ENCODE measurements at regions not wholly inside any gene's neighbourhood (a gene's known extent, or its start where the extent isn't known, plus 50 kb on each side); places are given as distances from the start of the nearest gene placed in this dataset.

- H2AFZ ChIP-seq (ENCODE audit: low read length): no peak overlapping the region
- H3K27ac ChIP-seq (replicated peaks; ENCODE audit: low read length): no peak overlapping the region
- no peak overlapping the region for H2AK5ac ChIP-seq (ENCODE audit: low read depth, low read length)
- H2BK15ac ChIP-seq (ENCODE audit: low read length): no peak overlapping the region
- no CpG with 5 or more reads among the region's 1 CpG for WGBS, 2 donors (ENCODE audit: extremely low coverage in 2 of 2, insufficient read length in 2 of 2, insufficient replicate concordance in 1 of 2)
- H3K4me2 ChIP-seq (ENCODE audit: insufficient read depth, low read length, poor library complexity, severe bottlenecking): no peak overlapping the region
- no peaks in the 10 kb centered on the region for H3K4me1 ChIP-seq (ENCODE audit: control insufficient read depth in 2 of 2, insufficient read depth in 1 of 2, low read depth in 1 of 2, low read length in 2 of 2)
- H2BK12ac ChIP-seq (ENCODE audit: low read length): no peak overlapping the region
- no peak overlapping the region for H2BK5ac ChIP-seq (ENCODE audit: low read length)
- H3K36me3 ChIP-seq (replicated peaks in 1 of 2; ENCODE audit: control insufficient read depth in 2 of 2, insufficient read depth in 2 of 2, low read length in 2 of 2): no peaks in the 10 kb centered on the region
- no peaks in the 10 kb centered on the region for H3K27me3 ChIP-seq (ENCODE audit: control insufficient read depth in 3 of 3, insufficient read depth in 3 of 3, low read depth in 1 of 3, low read length in 3 of 3)
- no peak overlapping the region for H4K8ac ChIP-seq (ENCODE audit: low read depth, low read length)
- H3K4me3 ChIP-seq (ENCODE audit: low read length in 2 of 2): no peak overlapping the region
- no peak overlapping the region for H4K91ac ChIP-seq (ENCODE audit: low read depth, low read length, poor library complexity)
- no peak for DNase-seq (ENCODE audit: low spot score)
- H3K9ac ChIP-seq (ENCODE audit: low read depth, low read length, poor library complexity): no peak overlapping the region
- no peaks in the 10 kb centered on the region for H3K9me3 ChIP-seq (replicated peaks in 1 of 2; ENCODE audit: control insufficient read depth in 2 of 2, insufficient read depth in 1 of 2, low read depth in 1 of 2, low read length in 2 of 2)
- H3K14ac ChIP-seq (ENCODE audit: low read length): no peak overlapping the region
- no peak overlapping the region for H2BK120ac ChIP-seq (ENCODE audit: low read depth, low read length)
- H3K79me1 ChIP-seq (ENCODE audit: low read depth, low read length): no peaks in the 10 kb centered on the region
- H3K4ac ChIP-seq (ENCODE audit: low read length): no peak overlapping the region
- H3K23ac ChIP-seq (ENCODE audit: low read depth, low read length, poor library complexity): no peak overlapping the region
- no peak overlapping the region for H3K18ac ChIP-seq (ENCODE audit: low read length)
These were observed 1397.4 kb upstream of the SPRY2 start for GRCh38 chr13:81738364-81738763.

- Histone ChIP-seq H4K8ac (ENCODE audit: low read depth, low read length) (no peak overlapping the region), H3K79me1 (ENCODE audit: low read depth, low read length) (no peaks in the 10 kb centered on the region), H3K27me3 (ENCODE audit: control insufficient read depth in 3 of 3, insufficient read depth in 3 of 3, low read depth in 1 of 3, low read length in 3 of 3) (no peaks in the 10 kb centered on the region), H3K36me3 (replicated peaks in 1 of 2; ENCODE audit: control insufficient read depth in 2 of 2, insufficient read depth in 2 of 2, low read length in 2 of 2) (no peaks in the 10 kb centered on the region), H3K23ac (ENCODE audit: low read depth, low read length, poor library complexity) (no peak overlapping the region), H2AK5ac (ENCODE audit: low read depth, low read length) (no peak overlapping the region), H3K4me3 (ENCODE audit: low read length in 2 of 2) (peak overlapping the region in 1 of 2 donors; percentile 34), H3K27ac (replicated peaks; ENCODE audit: low read length) (no peak overlapping the region), H2BK120ac (ENCODE audit: low read depth, low read length) (no peak overlapping the region), H2AFZ (ENCODE audit: low read length) (no peak overlapping the region), H2BK15ac (ENCODE audit: low read length) (no peak overlapping the region), H3K4me1 (ENCODE audit: control insufficient read depth in 2 of 2, insufficient read depth in 1 of 2, low read depth in 1 of 2, low read length in 2 of 2) (no peaks in the 10 kb centered on the region), H4K91ac (ENCODE audit: low read depth, low read length, poor library complexity) (no peak overlapping the region), H3K4ac (ENCODE audit: low read length) (no peak overlapping the region), H2BK12ac (ENCODE audit: low read length) (no peak overlapping the region), H3K9ac (ENCODE audit: low read depth, low read length, poor library complexity) (no peak overlapping the region), H3K14ac (ENCODE audit: low read length) (no peak overlapping the region), H3K18ac (ENCODE audit: low read length) (no peak overlapping the region), H3K4me2 (ENCODE audit: insufficient read depth, low read length, poor library complexity, severe bottlenecking) (no peak overlapping the region), H2BK5ac (ENCODE audit: low read length) (no peak overlapping the region), H3K9me3 (replicated peaks in 1 of 2; ENCODE audit: control insufficient read depth in 2 of 2, insufficient read depth in 1 of 2, low read depth in 1 of 2, low read length in 2 of 2) (no peaks in the 10 kb centered on the region)
- WGBS, 2 donors (ENCODE audit: extremely low coverage in 2 of 2, insufficient read length in 2 of 2, insufficient replicate concordance in 1 of 2): no CpG with 5 or more reads among the region's 14 CpGs
- DNase-seq (ENCODE audit: low spot score): no peak
These were observed 1385.3 kb upstream of the SPRY2 start for GRCh38 chr13:81726037-81726726.

GRCh38 chr13:81722456-81722855, 1381.5 kb upstream of the SPRY2 start:
- Histone ChIP-seq H3K9ac (ENCODE audit: low read depth, low read length, poor library complexity) (no peak overlapping the region), H3K4me2 (ENCODE audit: insufficient read depth, low read length, poor library complexity, severe bottlenecking) (no peak overlapping the region), H3K27ac (replicated peaks; ENCODE audit: low read length) (no peak overlapping the region), H2AFZ (ENCODE audit: low read length) (no peak overlapping the region), H3K4me1 (ENCODE audit: control insufficient read depth in 2 of 2, insufficient read depth in 1 of 2, low read depth in 1 of 2, low read length in 2 of 2) (no peaks in the 10 kb centered on the region), H2BK5ac (ENCODE audit: low read length) (no peak overlapping the region), H4K91ac (ENCODE audit: low read depth, low read length, poor library complexity) (no peak overlapping the region), H3K4me3 (ENCODE audit: low read length in 2 of 2) (no peak overlapping the region), H3K14ac (ENCODE audit: low read length) (no peak overlapping the region), H3K4ac (ENCODE audit: low read length) (no peak overlapping the region), H3K27me3 (ENCODE audit: control insufficient read depth in 3 of 3, insufficient read depth in 3 of 3, low read depth in 1 of 3, low read length in 3 of 3) (no peaks in the 10 kb centered on the region), H3K36me3 (replicated peaks in 1 of 2; ENCODE audit: control insufficient read depth in 2 of 2, insufficient read depth in 2 of 2, low read length in 2 of 2) (no peaks in the 10 kb centered on the region), H3K9me3 (replicated peaks in 1 of 2; ENCODE audit: control insufficient read depth in 2 of 2, insufficient read depth in 1 of 2, low read depth in 1 of 2, low read length in 2 of 2) (no peaks in the 10 kb centered on the region), H4K8ac (ENCODE audit: low read depth, low read length) (no peak overlapping the region), H2BK15ac (ENCODE audit: low read length) (no peak overlapping the region), H2BK12ac (ENCODE audit: low read length) (no peak overlapping the region), H3K23ac (ENCODE audit: low read depth, low read length, poor library complexity) (no peak overlapping the region), H2AK5ac (ENCODE audit: low read depth, low read length) (no peak overlapping the region), H3K18ac (ENCODE audit: low read length) (no peak overlapping the region), H3K79me1 (ENCODE audit: low read depth, low read length) (no peaks in the 10 kb centered on the region), H2BK120ac (ENCODE audit: low read depth, low read length) (no peak overlapping the region)
- no CpG with 5 or more reads among the region's 1 CpG for WGBS, 2 donors (ENCODE audit: extremely low coverage in 2 of 2, insufficient read length in 2 of 2, insufficient replicate concordance in 1 of 2)
- no peak for DNase-seq (ENCODE audit: low spot score)

DNA sequence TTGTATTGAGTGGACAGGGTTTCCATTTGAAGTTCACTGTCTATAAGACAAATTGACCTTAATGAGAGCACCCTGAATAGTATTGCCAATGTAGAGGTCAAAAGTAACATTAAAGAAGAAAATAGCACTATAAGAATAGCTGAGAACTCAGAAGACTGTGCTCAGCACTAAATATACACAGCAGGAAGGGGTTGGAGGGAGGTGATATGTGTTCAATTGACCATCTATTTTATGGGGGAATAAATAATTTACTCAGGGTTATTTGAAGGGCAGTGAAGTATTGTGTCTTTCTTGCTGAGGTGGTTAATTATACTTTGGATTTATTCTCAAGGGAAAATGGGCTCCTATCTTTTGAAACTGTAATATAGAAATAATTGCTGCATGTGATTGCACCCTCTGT, 1380.5 kb upstream of the SPRY2 start:
- Histone ChIP-seq H3K79me1 (ENCODE audit: low read depth, low read length) (no peaks in the 10 kb centered on the region), H3K4me2 (ENCODE audit: insufficient read depth, low read length, poor library complexity, severe bottlenecking) (no peak overlapping the region), H3K27me3 (ENCODE audit: control insufficient read depth in 3 of 3, insufficient read depth in 3 of 3, low read depth in 1 of 3, low read length in 3 of 3) (no peaks in the 10 kb centered on the region), H3K18ac (ENCODE audit: low read length) (no peak overlapping the region), H4K91ac (ENCODE audit: low read depth, low read length, poor library complexity) (no peak overlapping the region), H3K36me3 (replicated peaks in 1 of 2; ENCODE audit: control insufficient read depth in 2 of 2, insufficient read depth in 2 of 2, low read length in 2 of 2) (no peaks in the 10 kb centered on the region), H3K23ac (ENCODE audit: low read depth, low read length, poor library complexity) (no peak overlapping the region), H4K8ac (ENCODE audit: low read depth, low read length) (no peak overlapping the region), H3K4me3 (ENCODE audit: low read length in 2 of 2) (no peak overlapping the region), H3K4ac (ENCODE audit: low read length) (no peak overlapping the region), H2BK120ac (ENCODE audit: low read depth, low read length) (no peak overlapping the region), H3K9me3 (replicated peaks in 1 of 2; ENCODE audit: control insufficient read depth in 2 of 2, insufficient read depth in 1 of 2, low read depth in 1 of 2, low read length in 2 of 2) (no peaks in the 10 kb centered on the region), H3K4me1 (ENCODE audit: control insufficient read depth in 2 of 2, insufficient read depth in 1 of 2, low read depth in 1 of 2, low read length in 2 of 2) (no peaks in the 10 kb centered on the region), H2BK12ac (ENCODE audit: low read length) (no peak overlapping the region), H2AFZ (ENCODE audit: low read length) (no peak overlapping the region), H2BK15ac (ENCODE audit: low read length) (no peak overlapping the region), H2BK5ac (ENCODE audit: low read length) (no peak overlapping the region), H3K27ac (replicated peaks; ENCODE audit: low read length) (no peak overlapping the region), H3K9ac (ENCODE audit: low read depth, low read length, poor library complexity) (no peak overlapping the region), H3K14ac (ENCODE audit: low read length) (no peak overlapping the region), H2AK5ac (ENCODE audit: low read depth, low read length) (no peak overlapping the region)
- no peak for DNase-seq (ENCODE audit: low spot score)

Data from neuronal stem cell (in vitro differentiated cells).